SK-N-SH (cell line): ENCODE measurements at regions not wholly inside any gene's neighbourhood (a gene's known extent, or its start where the extent isn't known, plus 50 kb on each side); places are given as distances from the start of the nearest gene placed in this dataset.

Experiments used
- CHD2 ChIP-seq: fragments of 150-350 bp; IDR thresholded peaks from 2 replicates; pipeline ENCODE4 v1.6.1; 2018; ENCODE audit warnings: low read length; ENCODE audit not compliant: partially characterized antibody
- ELF1 ChIP-seq: IDR thresholded peaks from 2 replicates; pipeline ENCODE4 v1.4.0; 2012
- EP300 ChIP-seq, 2 experiments: IDR thresholded peaks; 2 replicates each; pipeline versions ENCODE4 v1.4.0 to v1.6.1; 2012; ENCODE audit warnings: borderline replicate concordance in 1 of 2, low read depth in 1 of 2, low read length in 1 of 2
- POLR2AphosphoS5 ChIP-seq: IDR thresholded peaks from 2 replicates; pipeline ENCODE4 v1.6.1; 2012; ENCODE audit warnings: low read depth, low read length
- USF1 ChIP-seq: IDR thresholded peaks from 2 replicates; pipeline ENCODE4 v1.4.0; 2012; ENCODE audit warnings: low read depth, borderline replicate concordance
- TF ChIP-seq, protein P1 (sequence below): fragments of 200-600 bp; sonication (generic); IDR thresholded peaks from 2 replicates; pipeline ENCODE4 v1.6.1; 2017; ENCODE audit warnings: antibody characterized with exemption, mild to moderate bottlenecking, moderate library complexity

DNA sequence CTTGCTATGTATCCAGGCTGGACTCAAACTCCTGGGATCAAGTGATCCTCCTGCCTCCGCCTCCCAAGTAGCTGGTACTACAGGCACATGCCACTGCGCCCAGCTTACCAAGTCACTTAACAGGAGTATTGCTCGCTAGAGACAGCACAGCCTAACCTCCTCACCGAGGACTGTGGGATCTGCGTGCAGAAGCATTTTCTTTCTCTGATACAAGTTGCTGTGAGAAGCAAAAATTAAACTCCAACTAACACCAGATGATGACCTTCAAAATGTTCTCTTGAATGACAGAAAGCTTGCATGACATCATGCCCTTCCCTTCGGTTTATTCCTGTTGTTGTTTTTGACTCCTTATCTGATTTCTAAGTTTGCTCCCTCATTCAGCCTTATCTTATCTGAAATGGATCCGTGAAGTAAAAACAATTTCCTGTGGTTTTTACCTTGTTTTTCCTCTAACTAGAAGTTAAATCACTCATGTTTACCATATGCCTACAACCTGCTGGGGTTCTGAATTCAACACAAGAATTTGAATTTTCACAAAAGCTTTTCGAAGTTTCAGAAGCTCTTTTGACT, 94.4 kb upstream of the KIF5B start:
- no peak for TF ChIP-seq EP300 (IDR thresholded peaks at IDR 0.05; ENCODE audit: borderline replicate concordance in 1 of 2, low read depth in 1 of 2, low read length in 1 of 2)
- TF ChIP-seq, protein P1, sequence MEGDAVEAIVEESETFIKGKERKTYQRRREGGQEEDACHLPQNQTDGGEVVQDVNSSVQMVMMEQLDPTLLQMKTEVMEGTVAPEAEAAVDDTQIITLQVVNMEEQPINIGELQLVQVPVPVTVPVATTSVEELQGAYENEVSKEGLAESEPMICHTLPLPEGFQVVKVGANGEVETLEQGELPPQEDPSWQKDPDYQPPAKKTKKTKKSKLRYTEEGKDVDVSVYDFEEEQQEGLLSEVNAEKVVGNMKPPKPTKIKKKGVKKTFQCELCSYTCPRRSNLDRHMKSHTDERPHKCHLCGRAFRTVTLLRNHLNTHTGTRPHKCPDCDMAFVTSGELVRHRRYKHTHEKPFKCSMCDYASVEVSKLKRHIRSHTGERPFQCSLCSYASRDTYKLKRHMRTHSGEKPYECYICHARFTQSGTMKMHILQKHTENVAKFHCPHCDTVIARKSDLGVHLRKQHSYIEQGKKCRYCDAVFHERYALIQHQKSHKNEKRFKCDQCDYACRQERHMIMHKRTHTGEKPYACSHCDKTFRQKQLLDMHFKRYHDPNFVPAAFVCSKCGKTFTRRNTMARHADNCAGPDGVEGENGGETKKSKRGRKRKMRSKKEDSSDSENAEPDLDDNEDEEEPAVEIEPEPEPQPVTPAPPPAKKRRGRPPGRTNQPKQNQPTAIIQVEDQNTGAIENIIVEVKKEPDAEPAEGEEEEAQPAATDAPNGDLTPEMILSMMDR = no peak
- no peak for TF ChIP-seq POLR2AphosphoS5
- TF ChIP-seq CHD2 = no peak
- TF ChIP-seq USF1 = no peak
- TF ChIP-seq ELF1 = no peak
